ENCODE measurements at regions not wholly inside any gene's neighbourhood (a gene's known extent, or its start where the extent isn't known, plus 50 kb on each side); places are given as distances from the start of the nearest gene placed in this dataset.

- TF ChIP-seq, protein P1, sequence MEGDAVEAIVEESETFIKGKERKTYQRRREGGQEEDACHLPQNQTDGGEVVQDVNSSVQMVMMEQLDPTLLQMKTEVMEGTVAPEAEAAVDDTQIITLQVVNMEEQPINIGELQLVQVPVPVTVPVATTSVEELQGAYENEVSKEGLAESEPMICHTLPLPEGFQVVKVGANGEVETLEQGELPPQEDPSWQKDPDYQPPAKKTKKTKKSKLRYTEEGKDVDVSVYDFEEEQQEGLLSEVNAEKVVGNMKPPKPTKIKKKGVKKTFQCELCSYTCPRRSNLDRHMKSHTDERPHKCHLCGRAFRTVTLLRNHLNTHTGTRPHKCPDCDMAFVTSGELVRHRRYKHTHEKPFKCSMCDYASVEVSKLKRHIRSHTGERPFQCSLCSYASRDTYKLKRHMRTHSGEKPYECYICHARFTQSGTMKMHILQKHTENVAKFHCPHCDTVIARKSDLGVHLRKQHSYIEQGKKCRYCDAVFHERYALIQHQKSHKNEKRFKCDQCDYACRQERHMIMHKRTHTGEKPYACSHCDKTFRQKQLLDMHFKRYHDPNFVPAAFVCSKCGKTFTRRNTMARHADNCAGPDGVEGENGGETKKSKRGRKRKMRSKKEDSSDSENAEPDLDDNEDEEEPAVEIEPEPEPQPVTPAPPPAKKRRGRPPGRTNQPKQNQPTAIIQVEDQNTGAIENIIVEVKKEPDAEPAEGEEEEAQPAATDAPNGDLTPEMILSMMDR (IDR thresholded peaks at IDR 0.05): no peak
- no peak for TF ChIP-seq EP300 (IDR thresholded peaks at IDR 0.05)
Observed at GRCh38 chr12:33654313-33654712, 214.7 kb upstream of the SYT10 start.

Data from esophagus muscularis mucosa (tissue), 3 donors.